ENCODE measurements at regions not wholly inside any gene's neighbourhood (a gene's known extent, or its start where the extent isn't known, plus 50 kb on each side); places are given as distances from the start of the nearest gene placed in this dataset.

DNA sequence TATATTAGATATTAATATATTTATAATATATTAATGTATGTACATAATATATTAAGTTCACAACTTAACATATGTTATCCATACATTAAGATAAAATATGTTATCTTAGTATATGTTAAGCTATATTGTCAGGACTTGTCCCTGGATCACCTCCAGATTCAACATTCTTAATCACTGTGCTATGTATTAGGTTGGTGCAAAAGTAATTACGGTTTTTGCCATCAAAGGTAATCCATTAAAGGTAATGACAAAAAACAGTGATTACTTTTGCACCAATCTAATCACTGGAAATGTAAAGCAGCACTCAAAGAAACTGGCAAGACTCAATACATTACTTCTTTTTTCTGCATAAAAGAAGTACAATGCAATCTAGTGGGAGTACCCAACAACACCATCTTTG lies 1099.0 kb upstream of the SLC39A10 start:
- Histone ChIP-seq H3K9ac (no peak overlapping the region), H3F3A (replicated peaks; ENCODE audit: insufficient read depth) (no peaks in the 10 kb centered on the region), H3K79me2 (ENCODE audit: insufficient read depth) (no peaks in the 10 kb centered on the region), H3K9me2 (no peaks in the 10 kb centered on the region), H2AFZ (ENCODE audit: low read depth) (no peak overlapping the region), H4K20me1 (ENCODE audit: insufficient read depth) (no peaks in the 10 kb centered on the region), H3K4me2 (no peak overlapping the region), H3K4me3 (ENCODE audit: low read depth in 2 of 2, low read length in 1 of 2) (no peak overlapping the region), H3K9me3 (no peaks in the 10 kb centered on the region), H3K27ac (ENCODE audit: low read depth in 2 of 2, low read length in 1 of 2) (no peak overlapping the region), H3K4me1 (ENCODE audit: control insufficient read depth in 1 of 2, insufficient read depth in 2 of 2, low read depth in 1 of 2, low read length in 1 of 2) (no peaks in the 10 kb centered on the region), H3K27me3 (ENCODE audit: insufficient read depth) (no peaks in the 10 kb centered on the region), H3K36me3 (replicated peaks in 1 of 2; ENCODE audit: control insufficient read depth in 1 of 2, insufficient read depth in 2 of 2, low read length in 1 of 2) (no peaks in the 10 kb centered on the region)
- WGBS (ENCODE audit: low lambda C conversion rate), result 3% methylated on average over 1 of the region's 1 CpG
- no peak for DNase-seq
- ChIA-PET CTCF (no interaction called here), POLR2A (no interaction called here)
- TF ChIP-seq FOSL2 (IDR thresholded peaks at IDR 0.05; ENCODE audit: borderline replicate concordance, low read depth) (no peak), CHD2 (IDR thresholded peaks at IDR 0.05; ENCODE audit: low read length, partially characterized antibody) (no peak), FOXM1 (IDR thresholded peaks at IDR 0.05; ENCODE audit: low read depth) (no peak), RXRA (IDR thresholded peaks at IDR 0.05; ENCODE audit: borderline replicate concordance, low read depth) (no peak), FOXJ3 (CRISPR knock-in tag; IDR thresholded peaks at IDR 0.05) (no peak), JUND (IDR thresholded peaks at IDR 0.05) (no peak), NFIC (IDR thresholded peaks at IDR 0.05; ENCODE audit: borderline replicate concordance) (no peak), USF1 (IDR thresholded peaks at IDR 0.05; ENCODE audit: borderline replicate concordance, low read depth) (no peak), YY1 (IDR thresholded peaks at IDR 0.05; ENCODE audit: low read depth) (no peak), TAF1 (IDR thresholded peaks at IDR 0.05; ENCODE audit: borderline replicate concordance, low read depth, low read length) (no peak), TCF12 (IDR thresholded peaks at IDR 0.05) (no peak), SMC3 (IDR thresholded peaks at IDR 0.05; ENCODE audit: low read depth, low read length) (no peak), MEF2A (IDR thresholded peaks at IDR 0.05; ENCODE audit: borderline replicate concordance, low read depth) (no peak)

- Histone ChIP-seq H3K27me3 (ENCODE audit: insufficient read depth) (no peaks in the 10 kb centered on the region), H3K4me1 (ENCODE audit: control insufficient read depth in 1 of 2, insufficient read depth in 2 of 2, low read depth in 1 of 2, low read length in 1 of 2) (no peaks in the 10 kb centered on the region), H2AFZ (ENCODE audit: low read depth) (no peak overlapping the region), H3K9me2 (no peaks in the 10 kb centered on the region), H3K27ac (ENCODE audit: low read depth in 2 of 2, low read length in 1 of 2) (no peak overlapping the region), H3K79me2 (ENCODE audit: insufficient read depth) (no peaks in the 10 kb centered on the region), H3K36me3 (replicated peaks in 1 of 2; ENCODE audit: control insufficient read depth in 1 of 2, insufficient read depth in 2 of 2, low read length in 1 of 2) (no peaks in the 10 kb centered on the region), H3K4me2 (no peak overlapping the region), H3K9me3 (no peaks in the 10 kb centered on the region), H4K20me1 (ENCODE audit: insufficient read depth) (no peaks in the 10 kb centered on the region), H3F3A (replicated peaks; ENCODE audit: insufficient read depth) (no peaks in the 10 kb centered on the region), H3K4me3 (ENCODE audit: low read depth in 2 of 2, low read length in 1 of 2) (no peak overlapping the region), H3K9ac (no peak overlapping the region)
- no peak for TF ChIP-seq RXRA (IDR thresholded peaks at IDR 0.05; ENCODE audit: borderline replicate concordance, low read depth)
- no peak for TF ChIP-seq JUND (IDR thresholded peaks at IDR 0.05)
- no peak for TF ChIP-seq EZH2phosphoT487 (IDR thresholded peaks at IDR 0.05; ENCODE audit: borderline replicate concordance, low read depth)
- no peak for TF ChIP-seq CHD2 (IDR thresholded peaks at IDR 0.05; ENCODE audit: low read length, partially characterized antibody)
- TF ChIP-seq TAF1 (IDR thresholded peaks at IDR 0.05; ENCODE audit: borderline replicate concordance, low read depth, low read length), result no peak
- no peak for TF ChIP-seq SIN3A (IDR thresholded peaks at IDR 0.05; ENCODE audit: borderline replicate concordance, low read depth, low read length)
- no peak for TF ChIP-seq FOXM1 (IDR thresholded peaks at IDR 0.05; ENCODE audit: low read depth)
- TF ChIP-seq, protein P1, sequence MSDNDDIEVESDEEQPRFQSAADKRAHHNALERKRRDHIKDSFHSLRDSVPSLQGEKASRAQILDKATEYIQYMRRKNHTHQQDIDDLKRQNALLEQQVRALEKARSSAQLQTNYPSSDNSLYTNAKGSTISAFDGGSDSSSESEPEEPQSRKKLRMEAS (IDR thresholded peaks at IDR 0.05; ENCODE audit: low read depth), result no peak
- TF ChIP-seq FOXJ3 (CRISPR knock-in tag; IDR thresholded peaks at IDR 0.05), result no peak
- no peak for TF ChIP-seq POLR2AphosphoS5 (IDR thresholded peaks at IDR 0.05; ENCODE audit: low read depth, low read length)
- TF ChIP-seq GABPA (IDR thresholded peaks at IDR 0.05; ENCODE audit: low read depth), result no peak
- TF ChIP-seq YY1 (IDR thresholded peaks at IDR 0.05; ENCODE audit: low read depth), result no peak
- POLR2A ChIA-PET, result no interaction called here
- WGBS (ENCODE audit: low lambda C conversion rate), result 7% methylated on average over 3 of the region's 3 CpGs
- DNase-seq, result no peak
- CTCF ChIA-PET, result interaction anchor here (1.3 kb wide), 1 partner anchor 311 kb away, joined by 3 read pairs; no protein-coding TSS in a partner anchor
Measured at GRCh38 chr2:194556629-194557028, 1100.4 kb upstream of the SLC39A10 start.
